ENCODE measurements at regions not wholly inside any gene's neighbourhood (a gene's known extent, or its start where the extent isn't known, plus 50 kb on each side); places are given as distances from the start of the nearest gene placed in this dataset.

DNA sequence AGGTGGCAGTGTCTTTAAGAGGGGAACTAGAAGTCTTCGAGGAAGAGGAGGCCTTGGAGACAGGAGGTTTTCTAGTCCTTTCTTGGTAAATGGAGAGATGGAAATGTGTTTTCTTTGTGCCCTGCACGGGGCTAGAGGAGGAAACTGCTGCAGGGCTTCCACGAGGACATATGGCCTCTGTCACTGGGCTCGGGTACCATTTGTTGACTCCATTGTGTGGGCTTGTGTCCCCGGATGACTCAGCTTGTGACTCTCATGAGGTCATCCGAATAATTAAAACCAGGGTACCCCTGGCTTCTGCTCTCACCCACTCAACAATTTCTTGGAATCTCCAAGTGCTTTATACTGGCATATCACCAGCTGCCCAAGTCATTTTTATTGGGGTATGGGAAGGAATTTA is 261.7 kb downstream of the KIF4B start:
- TF ChIP-seq GATA3 (IDR thresholded peaks at IDR 0.05; ENCODE audit: low read depth, low read length) (no peak), GATA2 (IDR thresholded peaks at IDR 0.05; ENCODE audit: low read depth, low read length) (no peak)

All from SH-SY5Y (cell line).